Activated naive CD4-positive, alpha-beta T cell treated with Interleukin-2 at 50 U/mL for 16 hours (primary cell): ENCODE measurements at regions not wholly inside any gene's neighbourhood (a gene's known extent, or its start where the extent isn't known, plus 50 kb on each side); places are given as distances from the start of the nearest gene placed in this dataset.
A peak's percentile ranks its signal among the peaks of the same experiment; 100 is the strongest.

Experiments used
- DNase-seq: peaks from one replicate; pipeline ENCODE4 v3.0.0-alpha.2; 2020

DNA sequence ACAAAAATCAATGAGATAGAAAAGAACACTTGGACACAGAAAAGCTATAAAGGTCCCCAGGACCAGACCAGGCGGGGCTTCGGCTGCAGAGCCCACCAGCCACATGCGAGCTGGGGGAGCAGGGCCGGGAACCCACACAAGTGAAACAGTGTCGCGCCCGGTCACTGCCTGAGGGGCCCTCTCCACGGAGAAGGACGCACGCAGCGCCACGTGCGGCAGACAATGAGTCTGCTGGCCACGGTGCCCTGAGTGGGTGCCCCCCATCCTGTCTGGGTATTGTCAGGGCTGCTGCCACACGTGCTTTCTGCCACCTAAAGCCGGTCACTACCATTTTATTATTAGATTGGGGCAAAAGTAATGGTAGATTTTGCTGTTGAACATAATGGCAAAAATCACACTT, 207.9 kb upstream of the HDAC4 start:
- DNase-seq = no peak

DNA sequence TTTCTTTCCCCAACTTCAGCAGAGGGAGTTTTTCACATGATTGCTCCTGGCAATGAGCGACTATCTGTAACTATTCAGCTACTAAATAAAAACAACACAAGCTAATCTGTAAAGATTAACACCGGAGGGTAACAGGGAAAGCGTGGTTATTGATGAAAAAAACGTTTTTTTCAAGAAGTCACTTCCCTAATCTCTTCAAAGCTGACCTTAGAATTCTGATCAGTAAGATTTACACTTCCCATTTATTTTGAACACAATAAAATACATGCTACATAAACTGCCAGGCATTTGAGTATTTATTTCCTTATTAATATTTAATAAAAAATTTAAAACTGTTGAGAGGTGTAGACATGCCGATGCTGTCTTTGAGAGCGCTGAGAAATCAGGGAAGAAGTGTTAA, 207.4 kb upstream of the HDAC4 start:
- DNase-seq = no peak

DNA sequence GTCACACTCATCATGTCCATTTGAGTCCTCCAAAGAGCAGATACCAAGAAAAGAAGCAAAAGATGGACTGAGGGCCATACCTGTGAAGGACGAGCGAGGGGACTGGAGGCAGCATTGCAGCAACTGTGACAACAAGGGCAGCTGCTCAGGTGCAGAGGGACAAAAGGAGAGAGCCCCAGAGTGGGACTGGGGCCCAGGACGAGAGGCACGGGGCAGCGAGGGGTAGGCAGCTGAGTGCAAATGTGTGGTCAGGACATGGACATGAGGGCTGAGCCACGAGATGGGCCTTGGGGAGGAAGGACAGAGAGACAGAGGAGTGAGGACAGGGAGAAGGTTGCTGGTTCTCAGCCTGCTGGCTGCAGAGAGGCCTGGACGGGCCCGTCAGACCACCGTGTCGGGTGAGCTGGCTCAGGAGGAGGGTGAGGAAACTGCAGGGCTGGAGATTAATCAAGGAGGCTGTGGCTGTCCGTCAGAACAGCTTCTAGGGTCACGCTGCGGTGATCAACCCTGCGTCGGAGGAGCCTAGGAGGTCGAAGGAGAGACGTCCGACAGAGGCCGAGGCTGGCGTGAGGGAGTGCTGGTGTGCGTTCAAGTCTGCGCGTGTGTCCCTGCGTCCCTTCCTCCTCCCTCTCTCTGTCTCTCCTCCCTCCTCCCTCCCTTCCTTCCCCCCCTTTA, 206.8 kb upstream of the HDAC4 start:
- no peak for DNase-seq

- no peak for DNase-seq
Observed at GRCh38 chr2:239606741-239607516, 206.1 kb upstream of the HDAC4 start.

GRCh38 chr2:239605976-239606375, 205.2 kb upstream of the HDAC4 start:
- DNase-seq = no peak

DNA sequence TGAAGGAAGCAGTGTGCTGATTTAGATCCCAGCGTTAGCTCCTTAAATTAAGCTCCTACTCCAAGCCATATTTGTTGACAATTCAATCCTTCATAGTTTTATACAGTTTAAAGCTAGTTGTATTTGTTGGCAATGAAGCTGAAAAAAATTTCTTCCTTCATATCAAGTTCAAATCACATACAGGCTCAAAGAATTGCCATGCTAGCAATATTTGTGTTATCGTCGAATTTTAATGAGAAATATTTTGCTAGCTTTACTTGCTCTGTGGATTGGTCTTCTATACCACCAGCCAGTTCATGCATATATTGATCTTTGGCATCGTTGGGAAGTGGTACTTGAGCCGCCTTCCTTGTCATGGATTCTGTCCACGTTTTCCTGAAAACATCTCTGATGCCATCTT, 204.6 kb upstream of the HDAC4 start:
- no peak for DNase-seq

- no peak for DNase-seq
Observed at GRCh38 chr2:239604861-239605260, 204.0 kb upstream of the HDAC4 start.

DNA sequence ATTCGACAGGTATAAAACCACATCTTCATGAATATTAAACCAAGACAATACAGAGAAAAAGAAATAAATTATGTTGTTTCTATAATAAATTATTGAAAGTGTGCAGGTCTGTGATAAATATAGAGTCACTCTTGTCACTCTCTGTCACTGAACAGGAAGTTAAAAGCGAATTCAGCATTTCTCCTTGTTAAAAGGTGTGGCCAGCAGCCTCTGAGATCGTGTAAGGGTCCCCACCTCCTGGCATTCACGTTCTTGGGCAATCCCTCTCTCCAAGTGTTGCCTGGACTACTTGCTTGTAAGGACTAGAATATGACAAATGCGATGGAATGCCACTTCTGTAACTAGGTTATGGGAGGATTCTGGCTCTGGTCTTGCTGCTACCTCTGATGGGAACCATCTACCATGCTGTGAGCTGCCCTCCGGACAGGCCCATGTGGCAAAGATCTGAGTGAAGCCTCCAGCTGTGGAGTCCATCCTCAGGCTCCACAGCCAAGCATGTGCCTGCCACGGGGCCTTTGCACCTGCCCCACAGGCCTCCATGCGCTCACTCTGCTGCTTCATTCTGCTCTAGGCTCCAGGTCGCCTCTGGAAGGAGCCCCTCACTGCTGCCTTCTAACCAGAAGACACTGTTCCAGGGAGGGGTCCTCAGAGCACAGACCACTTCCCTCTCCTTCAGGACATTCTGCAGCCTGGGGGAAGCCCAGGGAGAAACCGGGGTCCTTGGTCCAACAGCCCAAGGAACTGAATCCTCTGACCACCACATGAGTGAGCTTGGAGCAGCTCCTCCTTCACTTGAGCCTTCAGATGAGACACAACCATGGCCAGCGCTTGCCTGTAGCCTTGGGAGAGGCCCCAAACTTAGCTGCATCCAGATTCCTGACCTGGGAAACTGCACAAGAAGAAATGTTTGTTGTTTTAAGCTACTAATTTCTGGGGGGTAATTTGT, 202.9 kb upstream of the HDAC4 start:
- no peak for DNase-seq

DNA sequence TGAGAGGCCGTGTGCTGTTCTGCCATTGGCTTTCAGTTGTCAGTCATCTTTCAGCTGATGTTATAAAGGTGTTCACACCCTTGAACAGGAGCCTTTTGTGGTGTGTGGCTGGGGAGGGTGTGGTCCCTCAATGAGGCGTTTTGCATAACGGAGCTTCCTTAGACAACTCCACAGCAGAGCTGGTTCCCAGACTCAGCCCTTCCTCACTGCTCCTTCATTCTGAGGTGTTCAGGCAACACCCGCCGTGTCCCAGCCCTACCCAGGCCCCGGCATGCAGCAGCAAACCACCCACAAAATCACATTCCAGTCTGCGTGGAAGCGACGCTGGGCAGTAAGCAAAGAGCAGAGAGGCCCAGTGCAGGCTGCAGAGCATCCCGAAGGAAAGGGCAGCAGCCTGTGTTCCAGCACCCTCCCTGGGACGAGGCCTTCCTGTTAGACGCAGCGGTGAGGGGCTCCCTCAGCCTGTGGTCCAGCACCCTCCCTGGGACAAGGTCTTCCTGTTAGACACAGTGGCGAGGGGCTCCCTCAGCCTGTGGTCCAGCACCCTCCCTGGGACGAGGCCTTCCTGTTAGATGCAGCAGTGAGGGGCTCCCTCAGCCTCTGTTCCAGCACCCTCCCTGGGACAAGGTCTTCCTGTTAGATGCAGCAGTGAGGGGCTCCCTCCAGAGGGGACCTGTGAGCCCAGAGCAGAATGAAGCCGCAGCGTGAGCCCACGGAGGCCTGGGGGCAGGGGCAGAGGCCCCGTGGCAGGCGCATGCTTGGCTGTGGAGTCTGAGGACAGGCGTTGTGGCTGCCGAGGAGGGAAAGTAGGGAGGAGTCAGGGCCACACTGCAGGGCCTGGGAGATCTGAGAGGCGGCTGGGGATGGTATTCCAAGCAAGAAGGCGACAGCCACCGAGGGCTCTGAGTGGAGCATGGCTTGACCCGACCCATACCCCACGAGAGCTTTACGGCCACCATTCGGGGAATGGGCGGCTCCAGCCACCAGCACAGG, 201.8 kb upstream of the HDAC4 start:
- peak; percentile 19 for DNase-seq

- no peak for DNase-seq
Observed at GRCh38 chr2:239601880-239602279, 201.1 kb upstream of the HDAC4 start.

DNA sequence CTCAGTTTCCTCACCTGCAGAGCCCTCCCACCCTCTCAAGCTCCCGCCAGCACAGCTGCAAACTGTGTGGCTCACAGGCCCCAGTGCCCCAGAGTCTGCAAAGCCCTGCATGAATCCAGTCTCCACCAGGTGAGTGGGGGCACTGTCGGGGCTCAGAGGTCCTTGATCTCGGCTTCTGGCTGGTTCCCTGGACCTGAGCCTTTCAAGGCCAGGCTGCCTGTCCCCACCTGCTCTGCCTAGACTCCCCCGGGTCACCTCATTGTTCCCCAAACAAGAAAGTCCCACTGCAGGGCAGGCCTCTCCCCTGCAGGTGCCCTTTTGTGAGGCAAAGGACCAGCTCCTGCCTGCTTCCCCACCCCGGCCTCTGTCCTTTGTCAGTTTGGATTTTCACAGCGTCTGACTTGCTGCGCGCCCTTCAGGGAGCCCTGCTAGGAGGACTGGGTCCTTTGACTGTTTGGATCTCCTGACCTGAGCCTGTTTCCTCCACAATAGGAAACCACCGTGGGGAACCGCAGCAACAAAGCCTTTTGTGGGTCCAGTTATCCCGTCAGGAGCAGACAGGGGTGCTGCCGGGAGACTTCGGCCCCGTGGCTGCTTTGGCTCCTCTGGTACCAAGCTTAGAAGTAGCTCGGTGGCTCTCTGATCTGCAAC, 200.5 kb upstream of the HDAC4 start:
- DNase-seq = no peak

GRCh38 chr2:239600650-239601049, 199.8 kb upstream of the HDAC4 start:
- no peak for DNase-seq

DNA sequence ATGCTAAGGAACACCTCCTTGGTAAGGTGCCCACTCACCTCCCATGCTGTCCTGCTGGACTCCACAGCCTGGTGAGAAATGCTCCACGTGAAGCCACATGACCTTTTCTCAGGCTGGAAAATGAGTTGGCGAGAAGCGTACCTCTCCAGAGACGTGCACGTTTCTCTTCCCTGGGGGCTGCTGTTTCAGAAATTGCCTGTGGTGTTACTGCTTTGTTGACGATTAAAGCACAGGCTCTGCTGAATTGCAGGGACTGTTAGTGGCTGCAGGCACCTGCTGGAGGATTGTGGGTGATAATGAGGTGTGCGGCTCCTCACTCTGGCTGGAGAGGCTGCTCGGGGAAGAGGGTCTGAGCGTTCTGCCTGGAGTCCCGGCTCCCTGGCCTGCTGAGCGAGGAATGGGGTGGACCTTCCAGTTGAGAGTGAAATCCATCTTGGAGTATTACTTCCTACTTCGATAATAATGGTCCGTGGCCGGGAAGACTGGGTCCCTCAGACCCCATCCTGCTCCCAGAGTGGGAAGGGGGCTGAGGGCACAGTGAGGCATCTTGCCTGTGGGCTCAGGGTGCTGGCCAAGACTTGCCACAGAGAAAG, 199.3 kb upstream of the HDAC4 start:
- DNase-seq = no peak

- no peak for DNase-seq
Observed at GRCh38 chr2:239599299-239599698, 198.5 kb upstream of the HDAC4 start.

DNA sequence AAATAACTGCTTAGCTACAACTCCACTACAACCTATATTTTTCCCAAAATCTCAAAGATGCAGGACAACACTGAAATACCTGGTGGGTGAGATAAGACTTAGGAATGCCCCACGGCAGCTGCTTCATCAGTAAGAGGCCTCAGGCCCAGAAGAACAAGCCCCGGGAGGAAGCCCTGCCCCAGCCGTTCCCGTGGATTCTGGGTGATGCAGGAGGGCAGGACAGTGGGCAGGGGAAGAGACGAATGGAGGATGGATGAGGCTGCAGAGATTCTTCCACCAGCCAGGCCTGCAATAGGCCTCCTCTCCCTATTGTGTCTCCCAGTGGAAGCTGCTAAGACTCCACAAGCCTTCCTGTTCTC, 197.9 kb upstream of the HDAC4 start:
- DNase-seq = no peak

- DNase-seq = no peak
Observed at GRCh38 chr2:239598011-239598731, 197.4 kb upstream of the HDAC4 start.

DNA sequence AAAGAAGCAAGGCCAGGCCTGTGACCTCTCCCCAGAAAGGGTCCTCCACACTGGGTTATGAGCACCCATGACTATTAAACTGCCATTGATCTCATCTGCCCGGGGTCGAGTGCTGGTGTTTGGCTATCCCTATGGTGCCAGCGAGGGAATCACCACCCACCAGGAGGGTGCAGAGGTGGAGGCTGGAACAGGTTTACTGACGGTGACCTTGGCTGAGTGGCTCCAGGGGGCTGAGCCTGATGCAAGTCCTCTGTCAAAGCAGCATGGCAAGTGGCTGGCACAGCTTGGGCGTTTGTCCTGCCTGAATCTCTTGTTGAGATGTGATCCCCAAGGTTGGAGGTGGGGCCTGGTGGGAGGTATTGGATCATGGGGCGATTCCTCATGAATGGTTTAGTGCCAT, 196.4 kb upstream of the HDAC4 start:
- no peak for DNase-seq

GRCh38 chr2:239596792-239597191, 196.0 kb upstream of the HDAC4 start:
- no peak for DNase-seq

DNA sequence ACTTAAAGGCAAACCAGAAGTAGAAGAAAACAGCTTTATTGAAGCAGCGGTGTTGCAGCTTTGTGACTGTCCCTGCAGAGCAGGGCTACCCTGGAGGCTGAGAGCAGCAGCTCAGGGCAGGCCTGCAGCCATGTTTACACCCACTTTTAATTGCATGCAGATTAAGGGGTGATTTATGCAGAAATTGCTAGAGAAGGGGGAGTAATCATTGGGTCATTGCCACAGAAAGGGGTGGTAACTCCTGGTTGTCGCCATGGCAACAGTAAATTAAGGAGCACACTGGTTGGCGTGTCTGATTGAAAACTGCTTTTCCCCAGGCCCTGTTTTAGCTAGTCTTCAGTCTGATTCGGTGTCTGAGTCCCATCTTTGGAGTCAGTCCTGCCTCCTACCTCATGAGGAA, 195.4 kb upstream of the HDAC4 start:
- DNase-seq = no peak

GRCh38 chr2:239595726-239596125, 194.9 kb upstream of the HDAC4 start:
- no peak for DNase-seq
